ENCODE measurements at regions not wholly inside any gene's neighbourhood (a gene's known extent, or its start where the extent isn't known, plus 50 kb on each side); places are given as distances from the start of the nearest gene placed in this dataset.

DNA sequence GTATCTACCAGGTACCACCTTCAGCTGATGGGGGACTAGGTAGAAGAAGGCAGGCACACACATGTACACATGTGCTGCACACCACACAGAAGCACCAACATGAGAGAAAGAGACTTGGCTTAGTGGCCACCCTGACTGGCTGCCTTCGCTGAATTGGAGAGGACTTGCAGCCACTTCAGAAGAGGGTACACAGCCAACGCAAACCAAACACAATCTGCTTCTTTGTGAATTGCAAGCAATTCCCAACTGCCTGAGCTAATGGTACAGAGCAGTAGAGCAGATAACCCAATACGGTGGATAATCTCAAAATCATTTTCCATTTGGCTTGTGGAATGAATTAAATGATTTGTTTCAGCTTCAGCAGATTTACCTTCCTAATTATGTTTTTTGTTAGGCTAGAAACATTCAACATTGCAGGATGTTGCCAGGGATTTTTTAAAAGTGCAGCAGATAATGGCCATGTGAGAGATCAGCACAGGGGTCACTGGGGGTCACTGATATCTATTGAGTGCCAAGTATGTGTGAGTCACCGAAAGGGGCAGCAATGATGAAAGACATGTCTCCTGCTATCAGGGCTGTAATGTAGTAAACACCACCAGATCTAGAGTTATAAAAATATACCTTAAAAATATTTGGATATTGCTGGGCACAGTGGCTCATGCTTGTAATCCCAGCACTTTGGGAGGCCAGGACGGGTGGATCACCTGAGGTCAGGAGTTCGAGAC lies 652.6 kb downstream of the BCL11A start:
- FAIRE-seq, result no peak
- DNase-seq (ENCODE audit: low spot score in 2 of 2), result no peak

- FAIRE-seq (no peak), DNase-seq (ENCODE audit: low spot score in 2 of 2) (no peak)
Measured at GRCh38 chr2:59899692-59900091, 653.8 kb downstream of the BCL11A start.

- no peak for FAIRE-seq
- no peak for DNase-seq (ENCODE audit: low spot score in 2 of 2)
Measured at GRCh38 chr2:59896499-59897245, 656.8 kb downstream of the BCL11A start.

- no peak for FAIRE-seq
Measured at GRCh38 chr2:59893612-59894011, 659.8 kb downstream of the BCL11A start.

DNA sequence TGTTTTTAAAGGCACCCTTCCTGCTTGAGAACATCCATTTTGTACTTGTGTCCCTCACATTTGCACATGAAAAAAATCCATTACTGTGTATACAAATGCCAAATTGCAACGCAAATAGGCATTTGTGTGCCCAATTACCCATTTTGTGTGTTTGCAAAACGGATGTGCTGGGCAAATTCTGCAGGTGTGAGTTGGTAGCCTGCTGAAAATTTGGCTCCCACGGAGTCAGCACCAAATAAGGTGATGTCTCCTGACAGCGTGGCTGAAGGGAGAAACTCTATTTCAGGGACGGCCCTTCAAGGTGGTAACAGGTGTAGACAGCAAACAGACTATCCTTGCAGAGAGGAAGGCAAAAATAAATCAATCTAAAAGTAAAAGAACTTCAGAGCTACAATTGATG lies 661.1 kb downstream of the BCL11A start:
- no peak for FAIRE-seq
- no peak for DNase-seq (ENCODE audit: low spot score in 2 of 2)

More at GRCh38 chr2:59893612-59894011, 659.8 kb downstream of the BCL11A start:
- no peak for DNase-seq (ENCODE audit: low spot score in 2 of 2)

- FAIRE-seq, result no peak
- no peak for DNase-seq (ENCODE audit: low spot score in 2 of 2)
Measured at GRCh38 chr2:59889305-59889704, 664.1 kb downstream of the BCL11A start.

DNA sequence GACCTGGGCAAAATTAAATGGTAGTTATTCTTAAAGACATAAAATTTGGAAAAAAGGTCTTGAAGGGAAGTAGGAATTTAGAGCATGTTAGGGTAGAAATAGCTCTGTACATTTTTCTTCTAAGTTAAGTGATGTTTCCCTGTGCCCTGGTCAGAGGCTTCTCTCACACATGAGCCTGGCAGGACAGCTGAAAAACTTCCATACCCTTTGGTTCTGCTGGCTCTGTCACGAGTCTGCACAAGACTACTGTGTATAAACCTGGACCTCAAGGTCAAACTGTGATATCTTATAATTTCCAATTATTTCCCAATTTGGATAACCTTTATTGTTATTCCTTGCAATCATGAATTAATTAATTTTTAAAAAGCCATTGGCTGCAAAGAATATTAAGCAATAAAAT lies 664.7 kb downstream of the BCL11A start:
- DNase-seq (ENCODE audit: low spot score in 2 of 2) (no peak), FAIRE-seq (no peak)

GRCh38 chr2:59888015-59888414 lies 665.4 kb downstream of the BCL11A start:
- FAIRE-seq (no peak), DNase-seq (ENCODE audit: low spot score in 2 of 2) (no peak)

DNA sequence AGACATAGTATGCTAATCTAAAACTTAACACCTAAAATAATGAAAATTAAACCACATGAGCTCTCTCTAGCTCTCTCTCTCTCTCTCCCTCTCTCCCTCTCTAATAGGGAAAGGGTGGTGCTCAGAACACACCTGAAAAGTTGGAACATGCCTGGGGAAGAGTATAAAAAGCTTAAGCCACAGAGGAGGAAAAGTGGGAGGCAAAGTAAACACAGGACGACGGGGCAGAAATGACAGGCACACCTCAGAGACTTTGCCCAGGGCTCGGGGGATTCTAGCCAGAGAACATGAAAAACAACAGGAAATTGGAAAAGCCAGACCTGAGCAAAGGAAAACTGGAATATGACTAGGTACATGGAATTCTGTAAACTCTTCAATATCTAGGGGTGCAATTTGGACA lies 666.1 kb downstream of the BCL11A start:
- no peak for DNase-seq (ENCODE audit: low spot score in 2 of 2)
- FAIRE-seq, result no peak

GRCh38 chr2:59886759-59887158 lies 666.7 kb downstream of the BCL11A start:
- FAIRE-seq, result no peak
- DNase-seq (ENCODE audit: low spot score in 2 of 2), result no peak

- FAIRE-seq (no peak), DNase-seq (ENCODE audit: low spot score in 2 of 2) (no peak)
Measured at GRCh38 chr2:59885541-59885940, 667.9 kb downstream of the BCL11A start.

DNA sequence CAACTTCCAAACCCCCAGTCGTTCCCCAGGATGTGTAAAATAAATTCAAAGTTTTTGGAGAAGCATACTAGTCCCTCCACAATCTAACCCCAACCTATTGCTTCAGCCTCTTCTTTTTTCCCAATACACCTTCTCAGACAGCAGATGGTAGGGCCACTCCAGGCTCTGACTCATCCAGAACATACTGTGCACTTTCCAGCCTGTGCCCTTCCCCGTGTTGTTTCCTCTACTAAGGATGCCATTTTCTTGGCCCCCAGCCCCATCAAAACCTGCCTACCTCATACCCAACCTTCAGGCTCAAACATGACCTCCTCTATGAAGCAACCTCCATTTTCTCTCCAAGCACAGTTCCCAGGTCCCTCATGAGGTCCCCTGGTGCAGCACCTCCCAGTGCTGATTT lies 669.3 kb downstream of the BCL11A start:
- DNase-seq (ENCODE audit: low spot score in 2 of 2) (no peak), FAIRE-seq (no peak)

DNA sequence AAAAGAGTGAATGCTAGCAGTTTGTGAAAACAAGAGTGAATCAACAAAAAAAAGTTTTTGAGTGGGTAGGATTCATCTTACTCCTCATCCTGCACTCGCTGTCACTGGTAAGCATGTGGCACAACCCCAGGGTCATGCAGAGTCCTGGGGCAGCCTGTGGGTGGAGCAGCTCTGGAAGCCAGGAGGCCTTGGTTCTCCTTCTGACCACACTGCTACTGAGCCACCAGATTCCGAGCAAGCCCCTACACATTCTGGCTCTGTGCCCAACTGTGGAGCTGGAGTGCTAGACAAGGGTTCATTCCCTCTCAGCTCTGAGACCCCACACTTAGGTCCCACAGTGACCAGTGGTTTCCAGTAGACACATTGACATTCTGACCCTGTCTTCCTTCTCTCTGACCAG lies 670.6 kb downstream of the BCL11A start:
- no peak for FAIRE-seq
- DNase-seq (ENCODE audit: low spot score in 2 of 2), result no peak

- FAIRE-seq (no peak), DNase-seq (ENCODE audit: low spot score in 2 of 2) (no peak)
Measured at GRCh38 chr2:59882279-59882678, 671.2 kb downstream of the BCL11A start.

DNA sequence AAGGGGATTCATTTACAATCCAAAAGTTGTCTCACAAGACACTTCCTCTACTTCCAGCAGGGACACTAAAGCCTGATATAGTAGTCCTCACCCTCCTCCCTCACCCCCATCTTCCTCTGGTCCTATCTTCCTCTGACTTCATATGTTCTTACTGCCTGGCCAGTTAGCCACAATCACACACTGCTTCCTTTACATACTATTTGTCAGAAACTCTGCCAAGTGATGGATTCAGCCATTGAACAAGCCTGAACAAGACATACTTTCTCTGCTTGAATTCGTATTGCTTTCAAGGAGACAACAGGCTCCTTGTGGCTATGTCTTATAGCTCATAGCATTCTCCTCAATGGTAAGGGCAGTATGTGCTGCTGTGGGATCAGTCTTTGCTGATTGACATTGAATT lies 672.2 kb downstream of the BCL11A start:
- DNase-seq (ENCODE audit: low spot score in 2 of 2) (no peak), FAIRE-seq (no peak)

GRCh38 chr2:59879700-59880131 lies 673.7 kb downstream of the BCL11A start:
- no peak for DNase-seq (ENCODE audit: low spot score in 2 of 2)

DNA sequence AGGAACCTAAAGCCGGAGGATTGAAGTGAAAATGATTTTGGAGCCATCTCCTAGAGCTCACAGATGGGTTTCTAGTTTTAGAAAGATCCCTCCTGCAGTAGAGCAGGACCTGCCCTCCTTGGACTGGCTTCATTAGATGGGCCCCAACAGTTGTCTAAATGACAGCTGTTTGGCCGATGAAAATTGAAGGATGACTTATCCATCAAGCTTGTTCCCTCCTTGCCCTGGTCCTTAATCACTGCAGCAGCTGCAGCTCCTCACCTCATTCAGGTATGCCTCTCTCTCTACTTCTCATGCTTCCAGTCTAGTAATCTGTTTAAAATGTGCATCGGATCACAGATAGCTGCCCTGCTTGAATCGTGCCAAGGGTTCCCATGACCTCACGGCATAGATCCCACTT lies 677.6 kb downstream of the BCL11A start:
- FAIRE-seq (no peak), DNase-seq (ENCODE audit: low spot score in 2 of 2) (no peak)

More at GRCh38 chr2:59879700-59880131, 673.7 kb downstream of the BCL11A start:
- no peak for FAIRE-seq

GRCh38 chr2:59874971-59875755 lies 678.3 kb downstream of the BCL11A start:
- no peak for FAIRE-seq
- DNase-seq (ENCODE audit: low spot score in 2 of 2), result no peak

- no peak for FAIRE-seq
Measured at GRCh38 chr2:59874361-59874760, 679.1 kb downstream of the BCL11A start.

GRCh38 chr2:59871830-59872229 lies 681.6 kb downstream of the BCL11A start:
- DNase-seq (ENCODE audit: low spot score in 2 of 2) (no peak), FAIRE-seq (no peak)

More at GRCh38 chr2:59874361-59874760, 679.1 kb downstream of the BCL11A start:
- no peak for DNase-seq (ENCODE audit: low spot score in 2 of 2)

GRCh38 chr2:59868981-59869380 lies 684.5 kb downstream of the BCL11A start:
- FAIRE-seq (no peak), DNase-seq (ENCODE audit: low spot score in 2 of 2) (no peak)
